Stromal cell of bone marrow (primary cell): ENCODE measurements at regions not wholly inside any gene's neighbourhood (a gene's known extent, or its start where the extent isn't known, plus 50 kb on each side); places are given as distances from the start of the nearest gene placed in this dataset.

ENCODE experiments used
- DNase-seq: peaks from one replicate; pipeline ENCODE4 v3.0.0-alpha.2; 2012; ENCODE audit warnings: low read depth

GRCh38 chr22:47388778-47389177 lies 626.3 kb downstream of the TBC1D22A start:
- no peak for DNase-seq

GRCh38 chr22:47388331-47388730 lies 625.9 kb downstream of the TBC1D22A start:
- DNase-seq, result no peak

GRCh38 chr22:47386812-47387510 lies 624.5 kb downstream of the TBC1D22A start:
- DNase-seq, result no peak

- DNase-seq, result no peak
Measured at GRCh38 chr22:47384977-47385376, 622.5 kb downstream of the TBC1D22A start.

GRCh38 chr22:47382164-47382890 lies 619.9 kb downstream of the TBC1D22A start:
- no peak for DNase-seq

- DNase-seq, result no peak
Measured at GRCh38 chr22:47381240-47381639, 618.8 kb downstream of the TBC1D22A start.

- no peak for DNase-seq
Measured at GRCh38 chr22:47380692-47381091, 618.2 kb downstream of the TBC1D22A start.

GRCh38 chr22:47379037-47379436 lies 616.6 kb downstream of the TBC1D22A start:
- DNase-seq, result no peak

- DNase-seq, result no peak
Measured at GRCh38 chr22:47377926-47378560, 615.6 kb downstream of the TBC1D22A start.

- no peak for DNase-seq
Measured at GRCh38 chr22:47376901-47377505, 614.6 kb downstream of the TBC1D22A start.

GRCh38 chr22:47376322-47376700 lies 613.9 kb downstream of the TBC1D22A start:
- no peak for DNase-seq

GRCh38 chr22:47375621-47376321 lies 613.3 kb downstream of the TBC1D22A start:
- no peak for DNase-seq

- no peak for DNase-seq
Measured at GRCh38 chr22:47374901-47375575, 612.6 kb downstream of the TBC1D22A start.

- DNase-seq, result no peak
Measured at GRCh38 chr22:47374273-47374771, 611.9 kb downstream of the TBC1D22A start.

- DNase-seq, result no peak
Measured at GRCh38 chr22:47373648-47374272, 611.3 kb downstream of the TBC1D22A start.

GRCh38 chr22:47372596-47373385 lies 610.3 kb downstream of the TBC1D22A start:
- no peak for DNase-seq

GRCh38 chr22:47372111-47372581 lies 609.7 kb downstream of the TBC1D22A start:
- no peak for DNase-seq

- DNase-seq, result no peak
Measured at GRCh38 chr22:47371263-47372090, 609.0 kb downstream of the TBC1D22A start.
